Stomach smooth muscle (tissue), 2 donors: ENCODE measurements at regions not wholly inside any gene's neighbourhood (a gene's known extent, or its start where the extent isn't known, plus 50 kb on each side); places are given as distances from the start of the nearest gene placed in this dataset.

Experiments used
- H3K27ac ChIP-seq: one replicate; pipeline ENCODE4 v1.7.0; 2013; ENCODE audit warnings: mild to moderate bottlenecking, low read length, inconsistent platforms
- H3K27me3 ChIP-seq, 2 donors: one replicate each; pipeline ENCODE4 v1.7.0; 2013; ENCODE audit warnings: low read length in 2 of 2; ENCODE audit not compliant: insufficient read depth in 2 of 2, control insufficient read depth in 1 of 2
- H3K36me3 ChIP-seq, 2 donors: one replicate each; pipeline ENCODE4 v1.7.0; 2013; ENCODE audit warnings: low read length in 2 of 2; ENCODE audit not compliant: control insufficient read depth in 2 of 2, insufficient read depth in 2 of 2
- H3K4me1 ChIP-seq: one replicate; pipeline ENCODE4 v1.7.0; 2013; ENCODE audit warnings: low read length; ENCODE audit not compliant: control insufficient read depth, insufficient read depth
- H3K4me3 ChIP-seq, 2 donors: one replicate each; pipeline ENCODE4 v1.7.0; 2013; ENCODE audit warnings: low read length in 2 of 2
- H3K9ac ChIP-seq, 2 donors: one replicate each; pipeline ENCODE4 v1.7.0; 2013; ENCODE audit warnings: low read length in 2 of 2, mild to moderate bottlenecking in 1 of 2
- H3K9me3 ChIP-seq, 2 donors: one replicate each; pipeline ENCODE4 v1.7.0; 2013; ENCODE audit warnings: low read length in 2 of 2; ENCODE audit not compliant: control insufficient read depth in 2 of 2
- donor health status: healthy.
- donor health status: Pancreatic carcinoma.

- H3K4me3 ChIP-seq, result no peak overlapping the region
- H3K36me3 ChIP-seq, result no peaks in the 10 kb centered on the region
- peaks cover 2 to 3% of the 10 kb centered on the region in 2 donors for H3K27me3 ChIP-seq
- no peaks in the 10 kb centered on the region for H3K4me1 ChIP-seq
- no peaks in the 10 kb centered on the region for H3K9me3 ChIP-seq
- H3K9ac ChIP-seq, result no peak overlapping the region
- H3K27ac ChIP-seq, result no peak overlapping the region
Observed at GRCh38 chr6:37580176-37580955, 80.7 kb upstream of the CCDC167 start.

GRCh38 chr6:37579444-37580067 lies 79.9 kb upstream of the CCDC167 start:
- peaks cover 2% of the 10 kb centered on the region in 2 donors for H3K27me3 ChIP-seq
- H3K9ac ChIP-seq, result no peak overlapping the region
- H3K27ac ChIP-seq, result no peak overlapping the region
- H3K9me3 ChIP-seq, result no peaks in the 10 kb centered on the region
- H3K4me3 ChIP-seq, result no peak overlapping the region
- H3K4me1 ChIP-seq, result no peaks in the 10 kb centered on the region
- H3K36me3 ChIP-seq, result no peaks in the 10 kb centered on the region

- Histone ChIP-seq H3K36me3 (no peaks in the 10 kb centered on the region), H3K9me3 (no peaks in the 10 kb centered on the region), H3K27ac (no peak overlapping the region), H3K9ac (no peak overlapping the region), H3K4me1 (no peaks in the 10 kb centered on the region), H3K4me3 (no peak overlapping the region), H3K27me3 (no peaks in the 10 kb centered on the region)
Observed at GRCh38 chr6:37578104-37578503, 78.4 kb upstream of the CCDC167 start.

GRCh38 chr6:37576336-37576737 lies 76.6 kb upstream of the CCDC167 start:
- no peak overlapping the region for H3K4me3 ChIP-seq
- no peak overlapping the region for H3K9ac ChIP-seq

GRCh38 chr6:37575221-37575620 lies 75.5 kb upstream of the CCDC167 start:
- no peaks in the 10 kb centered on the region for H3K36me3 ChIP-seq
- H3K27me3 ChIP-seq, result peaks cover 3 to 5% of the 10 kb centered on the region in 2 donors
- no peak overlapping the region for H3K27ac ChIP-seq
- H3K4me1 ChIP-seq, result no peaks in the 10 kb centered on the region
- H3K9ac ChIP-seq, result no peak overlapping the region
- H3K9me3 ChIP-seq, result no peaks in the 10 kb centered on the region
- no peak overlapping the region for H3K4me3 ChIP-seq

More at GRCh38 chr6:37576336-37576737, 76.6 kb upstream of the CCDC167 start:
- H3K9me3 ChIP-seq, result no peaks in the 10 kb centered on the region
- H3K27me3 ChIP-seq, result peaks cover 0 to 3% of the 10 kb centered on the region in 2 donors
- no peak overlapping the region for H3K27ac ChIP-seq
- H3K4me1 ChIP-seq, result no peaks in the 10 kb centered on the region
- H3K36me3 ChIP-seq, result no peaks in the 10 kb centered on the region

GRCh38 chr6:37572334-37572733 lies 72.6 kb upstream of the CCDC167 start:
- Histone ChIP-seq H3K9ac (no peak overlapping the region), H3K9me3 (no peaks in the 10 kb centered on the region), H3K36me3 (no peaks in the 10 kb centered on the region), H3K27me3 (peaks cover 3 to 11% of the 10 kb centered on the region in 2 donors), H3K4me1 (no peaks in the 10 kb centered on the region), H3K27ac (no peak overlapping the region), H3K4me3 (no peak overlapping the region)

GRCh38 chr6:37570482-37571133 lies 70.9 kb upstream of the CCDC167 start:
- H3K27me3 ChIP-seq, result peaks cover 3 to 11% of the 10 kb centered on the region in 2 donors
- H3K9ac ChIP-seq, result no peak overlapping the region
- H3K9me3 ChIP-seq, result no peaks in the 10 kb centered on the region
- no peak overlapping the region for H3K4me3 ChIP-seq
- H3K4me1 ChIP-seq, result peaks cover 7% of the 10 kb centered on the region
- no peak overlapping the region for H3K27ac ChIP-seq
- no peaks in the 10 kb centered on the region for H3K36me3 ChIP-seq

- H3K9me3 ChIP-seq, result no peaks in the 10 kb centered on the region
- no peaks in the 10 kb centered on the region for H3K36me3 ChIP-seq
- peaks cover 13% of the 10 kb centered on the region for H3K4me1 ChIP-seq
- H3K9ac ChIP-seq, result no peak overlapping the region
- no peak overlapping the region for H3K4me3 ChIP-seq
- H3K27ac ChIP-seq, result no peak overlapping the region
- peaks cover 3 to 16% of the 10 kb centered on the region in 2 donors for H3K27me3 ChIP-seq
Observed at GRCh38 chr6:37569743-37570481, 70.2 kb upstream of the CCDC167 start.

GRCh38 chr6:37569317-37569716 lies 69.6 kb upstream of the CCDC167 start:
- no peaks in the 10 kb centered on the region for H3K9me3 ChIP-seq
- H3K9ac ChIP-seq, result no peak overlapping the region
- H3K36me3 ChIP-seq, result no peaks in the 10 kb centered on the region
- H3K4me3 ChIP-seq, result no peak overlapping the region
- no peak overlapping the region for H3K27ac ChIP-seq
- peaks cover 13% of the 10 kb centered on the region for H3K4me1 ChIP-seq
- peaks cover 3 to 18% of the 10 kb centered on the region in 2 donors for H3K27me3 ChIP-seq

- H3K36me3 ChIP-seq, result no peaks in the 10 kb centered on the region
- H3K4me3 ChIP-seq, result no peak overlapping the region
- peaks cover 0 to 20% of the 10 kb centered on the region in 2 donors for H3K27me3 ChIP-seq
- H3K27ac ChIP-seq, result no peak overlapping the region
- H3K9ac ChIP-seq, result peak overlapping the region in 1 of 2 donors; percentile 21
- peaks cover 13% of the 10 kb centered on the region for H3K4me1 ChIP-seq
- H3K9me3 ChIP-seq, result no peaks in the 10 kb centered on the region
Observed at GRCh38 chr6:37566950-37567349, 67.3 kb upstream of the CCDC167 start.
